Astrocyte of the cerebellum (primary cell): ENCODE measurements at regions not wholly inside any gene's neighbourhood (a gene's known extent, or its start where the extent isn't known, plus 50 kb on each side); places are given as distances from the start of the nearest gene placed in this dataset.

Experiments
- DNase-seq: peaks from one replicate; pipeline ENCODE4 v3.0.0-alpha.2; 2011; ENCODE audit warnings: low read depth
- H3K4me3 ChIP-seq: 2 replicates; pipeline ENCODE4 v1.5.1; 2011; ENCODE audit warnings: mild to moderate bottlenecking, low read depth, low read length, moderate library complexity
- CTCF ChIP-seq: IDR thresholded peaks from 2 replicates; pipeline ENCODE4 v1.5.1; 2012; ENCODE audit warnings: low read length, low read depth, moderate library complexity, mild to moderate bottlenecking; ENCODE audit errors: missing control alignments
- in situ Hi-C: cut with HindIII; loops from 2 replicates; pipeline ENCODE4 v1.10.0; 2017; ENCODE audit warnings: low sequenced_read_pairs

GRCh38 chr17:77807746-77808441 lies 150.6 kb upstream of the TNRC6C start:
- in situ Hi-C loops, result no loop called here
- TF ChIP-seq CTCF, result no peak
- DNase-seq, result no peak
- H3K4me3 ChIP-seq, result no peak overlapping the region

GRCh38 chr17:77808686-77809425 lies 149.6 kb upstream of the TNRC6C start:
- DNase-seq, result no peak
- in situ Hi-C loops, result no loop called here
- H3K4me3 ChIP-seq, result no peak overlapping the region
- no peak for TF ChIP-seq CTCF

GRCh38 chr17:77809814-77810213 lies 148.7 kb upstream of the TNRC6C start:
- no peak overlapping the region for H3K4me3 ChIP-seq
- in situ Hi-C loops, result no loop called here
- no peak for TF ChIP-seq CTCF
- DNase-seq, result no peak

GRCh38 chr17:77810536-77810935 lies 148.0 kb upstream of the TNRC6C start:
- no peak overlapping the region for H3K4me3 ChIP-seq
- in situ Hi-C loops, result no loop called here
- peak; percentile 86 for DNase-seq
- TF ChIP-seq CTCF, result no peak

- in situ Hi-C loops, result no loop called here
- no peak for TF ChIP-seq CTCF
- H3K4me3 ChIP-seq, result no peak overlapping the region
- no peak for DNase-seq
Observed at GRCh38 chr17:77811521-77811920, 147.0 kb upstream of the TNRC6C start.

GRCh38 chr17:77814091-77814772 lies 144.3 kb upstream of the TNRC6C start:
- in situ Hi-C loops, result no loop called here
- TF ChIP-seq CTCF, result no peak
- no peak overlapping the region for H3K4me3 ChIP-seq
- no peak for DNase-seq
